ENCODE measurements at regions not wholly inside any gene's neighbourhood (a gene's known extent, or its start where the extent isn't known, plus 50 kb on each side); places are given as distances from the start of the nearest gene placed in this dataset.

DNA sequence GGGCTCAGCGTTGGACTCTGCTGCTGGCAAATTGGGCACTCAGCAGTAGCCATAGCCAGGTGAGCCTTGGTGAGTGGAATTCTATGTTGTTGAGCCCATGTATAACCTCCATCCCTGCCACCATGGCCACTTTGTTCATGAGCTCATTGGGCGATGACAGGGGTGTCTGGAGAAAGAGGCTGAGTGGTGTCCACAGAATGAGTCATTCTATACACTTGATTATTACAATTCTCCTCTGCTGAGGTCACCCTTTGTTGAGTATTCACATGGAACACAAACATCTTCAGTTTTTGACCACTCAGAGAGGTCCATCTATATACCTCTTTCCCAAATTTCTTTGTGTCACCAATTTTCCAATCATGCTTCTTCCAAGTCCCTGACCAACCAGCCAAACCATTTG is 1341.7 kb downstream of the PCDH7 start:
- DNase-seq, result no peak
- no peak overlapping the region for H3K27ac Mint-ChIP-seq
- no peaks in the 10 kb centered on the region for H3K27me3 Mint-ChIP-seq (ENCODE audit: insufficient read depth)
- H3K9me3 Mint-ChIP-seq, result peaks cover 41% of the 10 kb centered on the region
- H3K4me1 Mint-ChIP-seq (ENCODE audit: low read depth), result no peaks in the 10 kb centered on the region
- no peaks in the 10 kb centered on the region for H3K36me3 Mint-ChIP-seq (ENCODE audit: low read depth)
- TF ChIP-seq, protein P1, sequence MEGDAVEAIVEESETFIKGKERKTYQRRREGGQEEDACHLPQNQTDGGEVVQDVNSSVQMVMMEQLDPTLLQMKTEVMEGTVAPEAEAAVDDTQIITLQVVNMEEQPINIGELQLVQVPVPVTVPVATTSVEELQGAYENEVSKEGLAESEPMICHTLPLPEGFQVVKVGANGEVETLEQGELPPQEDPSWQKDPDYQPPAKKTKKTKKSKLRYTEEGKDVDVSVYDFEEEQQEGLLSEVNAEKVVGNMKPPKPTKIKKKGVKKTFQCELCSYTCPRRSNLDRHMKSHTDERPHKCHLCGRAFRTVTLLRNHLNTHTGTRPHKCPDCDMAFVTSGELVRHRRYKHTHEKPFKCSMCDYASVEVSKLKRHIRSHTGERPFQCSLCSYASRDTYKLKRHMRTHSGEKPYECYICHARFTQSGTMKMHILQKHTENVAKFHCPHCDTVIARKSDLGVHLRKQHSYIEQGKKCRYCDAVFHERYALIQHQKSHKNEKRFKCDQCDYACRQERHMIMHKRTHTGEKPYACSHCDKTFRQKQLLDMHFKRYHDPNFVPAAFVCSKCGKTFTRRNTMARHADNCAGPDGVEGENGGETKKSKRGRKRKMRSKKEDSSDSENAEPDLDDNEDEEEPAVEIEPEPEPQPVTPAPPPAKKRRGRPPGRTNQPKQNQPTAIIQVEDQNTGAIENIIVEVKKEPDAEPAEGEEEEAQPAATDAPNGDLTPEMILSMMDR (IDR thresholded peaks at IDR 0.05), result no peak
- no peak overlapping the region for H3K4me3 Mint-ChIP-seq

DNA sequence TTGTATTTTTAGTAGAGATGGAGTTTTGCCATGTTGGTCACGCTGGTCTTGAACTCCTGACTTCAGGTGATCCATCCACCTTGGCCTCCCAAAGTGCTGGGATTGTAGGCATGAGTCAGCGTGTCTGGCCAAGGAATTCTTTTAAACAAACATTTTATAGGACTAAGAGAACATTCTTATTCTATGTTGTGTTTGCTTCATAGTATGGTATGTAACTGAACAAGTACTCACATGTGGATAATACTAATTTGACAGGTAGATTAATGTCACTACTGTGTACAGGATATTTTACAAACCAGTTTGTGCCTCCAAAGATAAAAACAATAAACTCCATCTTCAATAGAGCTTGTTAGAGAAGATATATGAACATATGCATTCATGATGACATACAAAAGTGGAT is 1353.4 kb downstream of the PCDH7 start:
- peaks cover 49% of the 10 kb centered on the region for H3K9me3 Mint-ChIP-seq
- no peak for DNase-seq
- no peaks in the 10 kb centered on the region for H3K36me3 Mint-ChIP-seq (ENCODE audit: low read depth)
- no peaks in the 10 kb centered on the region for H3K4me1 Mint-ChIP-seq (ENCODE audit: low read depth)
- no peak overlapping the region for H3K27ac Mint-ChIP-seq
- TF ChIP-seq, protein P1 (IDR thresholded peaks at IDR 0.05), result no peak
- no peak overlapping the region for H3K4me3 Mint-ChIP-seq
- H3K27me3 Mint-ChIP-seq (ENCODE audit: insufficient read depth), result no peaks in the 10 kb centered on the region

DNA sequence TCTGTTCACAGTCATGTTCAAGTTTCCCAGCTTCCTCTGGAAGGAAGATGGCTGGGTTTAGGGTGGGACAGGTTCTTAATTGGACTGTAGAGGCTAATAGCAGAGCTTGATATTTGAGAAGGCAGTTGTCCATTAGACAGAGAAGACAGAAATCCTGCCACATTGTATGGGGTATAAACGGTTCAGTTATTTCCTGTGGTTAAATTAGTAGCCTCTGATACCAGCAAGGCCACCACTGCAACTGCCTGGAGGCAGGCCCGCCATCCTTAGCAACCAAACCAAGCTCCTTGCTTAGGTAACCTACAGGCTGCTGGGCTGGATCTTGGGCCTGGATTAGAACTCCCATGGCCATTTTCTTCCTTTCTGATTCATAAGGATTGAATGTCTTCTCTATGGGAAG is 1367.0 kb downstream of the PCDH7 start:
- H3K27me3 Mint-ChIP-seq (ENCODE audit: insufficient read depth), result peaks cover 2% of the 10 kb centered on the region; the same call in 1 of the 2 replicates
- H3K27ac Mint-ChIP-seq, result no peak overlapping the region
- no peak overlapping the region for H3K4me3 Mint-ChIP-seq
- no peaks in the 10 kb centered on the region for H3K36me3 Mint-ChIP-seq (ENCODE audit: low read depth)
- DNase-seq, result no peak
- H3K4me1 Mint-ChIP-seq (ENCODE audit: low read depth), result no peaks in the 10 kb centered on the region
- H3K9me3 Mint-ChIP-seq, result peaks cover 39% of the 10 kb centered on the region
- TF ChIP-seq, protein P1 (IDR thresholded peaks at IDR 0.05), result no peak

DNA sequence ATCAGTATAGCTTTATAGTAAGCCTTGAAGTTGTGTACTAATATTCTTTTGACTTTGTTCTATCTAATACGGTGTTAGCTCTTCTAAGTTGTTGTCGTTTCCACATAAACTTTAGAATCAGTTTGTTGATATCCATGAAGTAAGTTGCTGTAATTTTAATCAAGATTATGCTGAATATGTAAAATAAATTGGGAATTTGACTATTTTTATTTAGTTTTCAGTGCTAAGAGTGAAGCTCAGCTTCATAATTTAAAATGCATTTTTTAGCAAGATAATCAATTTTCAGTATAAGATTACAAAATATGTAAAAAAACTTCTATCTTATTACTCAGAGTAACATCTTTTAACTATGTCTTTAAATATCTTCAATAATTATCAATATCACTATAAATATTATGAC is 1374.8 kb downstream of the PCDH7 start:
- H3K9me3 Mint-ChIP-seq, result peaks cover 27% of the 10 kb centered on the region
- TF ChIP-seq, protein P1 (IDR thresholded peaks at IDR 0.05), result no peak
- no peak for DNase-seq
- no peaks in the 10 kb centered on the region; the same call in 1 of the 2 replicates for H3K27me3 Mint-ChIP-seq (ENCODE audit: insufficient read depth)
- no peak overlapping the region for H3K4me3 Mint-ChIP-seq
- no peaks in the 10 kb centered on the region for H3K36me3 Mint-ChIP-seq (ENCODE audit: low read depth)
- H3K27ac Mint-ChIP-seq, result no peak overlapping the region
- H3K4me1 Mint-ChIP-seq (ENCODE audit: low read depth), result no peaks in the 10 kb centered on the region

DNA sequence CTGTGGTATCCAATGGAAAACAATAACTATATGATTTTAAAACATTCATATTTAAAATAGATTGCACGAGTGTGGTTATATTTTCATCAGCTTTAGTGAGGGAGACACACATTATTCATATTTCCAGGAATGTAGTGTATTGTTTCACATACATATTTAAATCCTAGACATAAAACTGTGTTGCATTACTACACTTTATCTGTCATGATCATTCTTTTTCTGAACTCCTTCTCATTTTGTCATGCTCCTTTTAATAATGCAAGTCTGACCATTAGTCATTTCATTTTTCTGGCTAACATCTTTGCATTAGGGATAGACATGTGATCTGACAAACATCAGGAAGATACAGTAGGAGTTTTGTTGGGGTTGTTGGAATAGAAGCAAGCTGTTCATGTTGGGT is 1382.7 kb downstream of the PCDH7 start:
- Mint-ChIP-seq H3K4me1 (ENCODE audit: low read depth) (no peaks in the 10 kb centered on the region), H3K9me3 (peaks cover 9% of the 10 kb centered on the region), H3K4me3 (no peak overlapping the region), H3K36me3 (ENCODE audit: low read depth) (no peaks in the 10 kb centered on the region), H3K27ac (no peak overlapping the region), H3K27me3 (ENCODE audit: insufficient read depth) (no peaks in the 10 kb centered on the region)
- no peak for DNase-seq
- TF ChIP-seq, protein P1 (IDR thresholded peaks at IDR 0.05), result no peak

DNA sequence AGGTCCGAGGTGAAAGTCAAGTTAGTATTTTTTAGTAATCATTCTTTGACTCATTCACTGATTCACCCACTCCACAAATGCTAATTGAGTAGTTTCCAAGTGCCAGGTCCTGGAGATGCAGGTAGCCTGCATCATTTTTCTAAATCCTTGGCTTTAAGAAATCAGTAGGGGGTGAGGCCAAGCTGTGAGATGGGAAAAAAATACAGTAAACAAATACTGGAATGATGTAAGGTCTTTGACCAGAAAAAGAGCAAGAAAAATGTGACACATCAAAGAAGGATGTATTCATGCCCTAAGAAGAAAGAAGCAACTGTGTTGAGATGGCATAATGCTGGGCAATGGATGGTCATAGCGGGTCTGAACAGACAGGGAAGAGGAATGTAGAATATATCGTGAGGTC is 1386.6 kb downstream of the PCDH7 start:
- Mint-ChIP-seq H3K27ac (no peak overlapping the region), H3K27me3 (ENCODE audit: insufficient read depth) (no peaks in the 10 kb centered on the region), H3K36me3 (ENCODE audit: low read depth) (no peaks in the 10 kb centered on the region), H3K4me1 (ENCODE audit: low read depth) (no peaks in the 10 kb centered on the region), H3K4me3 (no peak overlapping the region), H3K9me3 (peaks cover 22% of the 10 kb centered on the region)
- TF ChIP-seq, protein P1 (IDR thresholded peaks at IDR 0.05), result no peak
- no peak for DNase-seq

All from HFFc6 (cell line).